ENCODE measurements at regions not wholly inside any gene's neighbourhood (a gene's known extent, or its start where the extent isn't known, plus 50 kb on each side); places are given as distances from the start of the nearest gene placed in this dataset.
"Not testable (repeated sequence)": the region's sequence is repeated elsewhere in the genome, so short reads cannot be mapped to it uniquely, and the experiment has no call there.

GRCh38 chr4:11970754-11971153 lies 542.1 kb upstream of the HS3ST1 start:
- no peak overlapping the region for H3K4me3 ChIP-seq (ENCODE audit: low read depth, low read length)
- no peak for DNase-seq (ENCODE audit: low read depth)
- no peak for TF ChIP-seq CTCF (IDR thresholded peaks at IDR 0.05; ENCODE audit: insufficient read depth, low read length)

- H3K4me3 ChIP-seq (ENCODE audit: low read depth, low read length) = no peak overlapping the region
- no peak for TF ChIP-seq CTCF (IDR thresholded peaks at IDR 0.05; ENCODE audit: insufficient read depth, low read length)
Measured at GRCh38 chr4:11966782-11967181, 538.1 kb upstream of the HS3ST1 start.

GRCh38 chr4:11954093-11954492 lies 525.4 kb upstream of the HS3ST1 start:
- DNase-seq (ENCODE audit: low read depth) = peak; percentile 80
- no peak overlapping the region for H3K4me3 ChIP-seq (ENCODE audit: low read depth, low read length)
- peak; percentile 71 for TF ChIP-seq CTCF (IDR thresholded peaks at IDR 0.05; ENCODE audit: insufficient read depth, low read length)

More at GRCh38 chr4:11966782-11967181, 538.1 kb upstream of the HS3ST1 start:
- no peak for DNase-seq (ENCODE audit: low read depth)

GRCh38 chr4:11949355-11949754 lies 520.7 kb upstream of the HS3ST1 start:
- no peak for TF ChIP-seq CTCF (IDR thresholded peaks at IDR 0.05; ENCODE audit: insufficient read depth, low read length)
- no peak overlapping the region for H3K4me3 ChIP-seq (ENCODE audit: low read depth, low read length)

GRCh38 chr4:11947629-11948028 lies 518.9 kb upstream of the HS3ST1 start:
- not testable (repeated sequence) for DNase-seq (ENCODE audit: low read depth); H3K4me3 ChIP-seq (ENCODE audit: low read depth, low read length)

More at GRCh38 chr4:11949355-11949754, 520.7 kb upstream of the HS3ST1 start:
- no peak for DNase-seq (ENCODE audit: low read depth)

GRCh38 chr4:11937941-11938340 lies 509.2 kb upstream of the HS3ST1 start:
- no peak overlapping the region for H3K4me3 ChIP-seq (ENCODE audit: low read depth, low read length)
- DNase-seq (ENCODE audit: low read depth) = peak; percentile 62
- TF ChIP-seq CTCF (IDR thresholded peaks at IDR 0.05; ENCODE audit: insufficient read depth, low read length) = no peak

- no peak for TF ChIP-seq CTCF (IDR thresholded peaks at IDR 0.05; ENCODE audit: insufficient read depth, low read length)
- no peak overlapping the region for H3K4me3 ChIP-seq (ENCODE audit: low read depth, low read length)
- DNase-seq (ENCODE audit: low read depth) = peak; percentile 74
Measured at GRCh38 chr4:11931266-11931820, 502.6 kb upstream of the HS3ST1 start.
